ENCODE measurements at regions not wholly inside any gene's neighbourhood (a gene's known extent, or its start where the extent isn't known, plus 50 kb on each side); places are given as distances from the start of the nearest gene placed in this dataset.

- TF ChIP-seq ZNF274 (IDR thresholded peaks at IDR 0.05; ENCODE audit: low read depth, low read length) = no peak
- no peak for TF ChIP-seq YY1 (IDR thresholded peaks at IDR 0.05; ENCODE audit: insufficient read depth, insufficient read length)
- TF ChIP-seq SUZ12 (IDR thresholded peaks at IDR 0.05; ENCODE audit: extremely low read depth, insufficient read depth, insufficient read length) = no peak
Observed at GRCh38 chr5:26625099-26625498, 413.3 kb downstream of the CDH9 start.

All from NT2/D1 (cell line).